CD14-positive monocyte (primary cell): ENCODE measurements at regions not wholly inside any gene's neighbourhood (a gene's known extent, or its start where the extent isn't known, plus 50 kb on each side); places are given as distances from the start of the nearest gene placed in this dataset.

Experiments used
- DNase-seq, 3 donors: peaks; one replicate each; pipeline ENCODE4 v3.0.0-alpha.2; 2011 to 2022
- H2AFZ ChIP-seq: 2 replicates; pipeline ENCODE4 v1.6.0; 2012; ENCODE audit warnings: mild to moderate bottlenecking, low read depth, low read length, inconsistent platforms; ENCODE audit not compliant: insufficient read depth, poor library complexity, severe bottlenecking
- H3K27ac ChIP-seq, 2 donors: 1 replicate in 1 of 2; 2 replicates in 1 of 2; pipeline ENCODE4 v1.5.1; 2012 to 2013; ENCODE audit warnings: low read length in 2 of 2, control low read depth in 1 of 2, inconsistent platforms in 1 of 2, low read depth in 1 of 2, mild to moderate bottlenecking in 1 of 2
- H3K27me3 ChIP-seq, 2 donors: one replicate each; pipeline versions ENCODE4 v1.6.0 to v1.6.1; 2011 to 2013; ENCODE audit warnings: low read length in 2 of 2; ENCODE audit not compliant: control insufficient read depth in 2 of 2, insufficient read depth in 2 of 2
- H3K36me3 ChIP-seq, 2 donors: replicated peaks in 1 of 2; 1 replicate in 1 of 2; 2 replicates in 1 of 2; pipeline versions ENCODE4 v1.5.1 to v1.6.1; 2012 to 2013; ENCODE audit warnings: low read length in 2 of 2, control low read depth in 1 of 2, inconsistent platforms in 1 of 2, mild to moderate bottlenecking in 1 of 2; ENCODE audit not compliant: insufficient read depth in 2 of 2, control insufficient read depth in 1 of 2
- H3K4me1 ChIP-seq, 2 donors: 1 replicate in 1 of 2; 2 replicates in 1 of 2; pipeline versions ENCODE4 v1.5.1 to v1.6.1; 2012 to 2013; ENCODE audit warnings: low read length in 2 of 2, control low read depth in 1 of 2, inconsistent platforms in 1 of 2, mild to moderate bottlenecking in 1 of 2, moderate library complexity in 1 of 2; ENCODE audit not compliant: insufficient read depth in 2 of 2, control insufficient read depth in 1 of 2
- H3K4me2 ChIP-seq: replicated peaks from 2 replicates; pipeline ENCODE3; 2012; ENCODE audit warnings: low read length, moderate library complexity, mild to moderate bottlenecking; ENCODE audit not compliant: poor library complexity, severe bottlenecking; ENCODE audit errors: extremely low read depth
- H3K4me3 ChIP-seq, 3 experiments: fragments of 200-600 bp in 1 of 3; sonication (generic) in 1 of 3; replicated peaks in 1 of 3; 1 replicate in 2 of 3; 2 replicates in 1 of 3; pipeline ENCODE4 v1.5.1; 2011 to 2013; ENCODE audit warnings: low read length in 3 of 3, mild to moderate bottlenecking in 3 of 3, control low read depth in 2 of 3, low read depth in 2 of 3, inconsistent platforms in 1 of 3, moderate library complexity in 1 of 3
- H3K79me2 ChIP-seq: 2 replicates; pipeline ENCODE4 v1.6.0; 2012; ENCODE audit warnings: mild to moderate bottlenecking, control low read depth, inconsistent platforms, low read length, moderate library complexity; ENCODE audit not compliant: insufficient read depth
- H3K9ac ChIP-seq: 2 replicates; pipeline ENCODE4 v1.6.0; 2017; ENCODE audit warnings: low read length, mild to moderate bottlenecking; ENCODE audit not compliant: insufficient read depth, poor library complexity, severe bottlenecking
- H3K9me3 ChIP-seq, 2 donors: replicated peaks in 1 of 2; 1 replicate in 1 of 2; 2 replicates in 1 of 2; pipeline versions ENCODE4 v1.5.1 to v1.6.1; 2012 to 2013; ENCODE audit warnings: low read length in 2 of 2, control low read depth in 1 of 2; ENCODE audit not compliant: control insufficient read depth in 1 of 2, insufficient read depth in 1 of 2
- H4K20me1 ChIP-seq: 2 replicates; pipeline ENCODE4 v1.6.0; 2012; ENCODE audit warnings: mild to moderate bottlenecking, low read length, control low read depth, moderate library complexity; ENCODE audit not compliant: insufficient read depth
- H3K27ac Mint-ChIP-seq, 7 donors: one replicate each; pipeline ENCODE4 v1.8.0; 2020; ENCODE audit warnings: mild to moderate bottlenecking in 7 of 7, mixed read lengths in 7 of 7, moderate library complexity in 6 of 7, inconsistent platforms in 2 of 7
- H3K27me3 Mint-ChIP-seq, 3 donors: one replicate each; pipeline ENCODE4 v1.8.0; 2021 to 2022; ENCODE audit warnings: low read depth in 3 of 3, mild to moderate bottlenecking in 3 of 3, mixed read lengths in 3 of 3, moderate library complexity in 3 of 3, inconsistent platforms in 1 of 3
- H3K36me3 Mint-ChIP-seq, 2 donors: one replicate each; pipeline ENCODE4 v1.8.0; 2020; ENCODE audit warnings: mixed read lengths in 2 of 2, inconsistent platforms in 1 of 2, mild to moderate bottlenecking in 1 of 2
- H3K4me1 Mint-ChIP-seq: one replicate; pipeline ENCODE4 v1.8.0; 2020; ENCODE audit warnings: mild to moderate bottlenecking, mixed read lengths
- H3K4me3 Mint-ChIP-seq, 2 donors: one replicate each; pipeline ENCODE4 v1.8.0; 2020; ENCODE audit warnings: mild to moderate bottlenecking in 2 of 2, mixed read lengths in 2 of 2, moderate library complexity in 1 of 2
- H3K9me3 Mint-ChIP-seq, 7 donors: one replicate each; pipeline ENCODE4 v1.8.0; 2020 to 2022; ENCODE audit warnings: mixed read lengths in 7 of 7, mild to moderate bottlenecking in 6 of 7, moderate library complexity in 6 of 7, inconsistent platforms in 2 of 7
- CTCF ChIP-seq: fragments of 200-600 bp; IDR thresholded peaks from one replicate; pipeline ENCODE4 v1.8.0; 2022; ENCODE audit warnings: antibody characterized with exemption, mild to moderate bottlenecking
- WGBS: methylation state at CpG from one replicate; pipeline ENCODE4 v1.1.5; 2013; ENCODE audit warnings: missing lambda C conversion rate; ENCODE audit not compliant: insufficient coverage; 5-methylcytosine and 5-hydroxymethylcytosine counted together
- intact Hi-C, 2 donors: fragments of 100-400 bp; cut with micrococcal nuclease; formaldehyde crosslinking; loops; one replicate each; pipeline versions ENCODE4 v1.15.0 to v1.15.1; 2023

GRCh38 chr18:10057401-10057893 is 143.6 kb downstream of the VAPA start:
- DNase-seq: peak; percentile 68 to 81 (median 77)
- no peaks in the 10 kb centered on the region for H4K20me1 ChIP-seq
- Mint-ChIP-seq H3K27me3 (peaks cover 0 to 2% (median 2%) of the 10 kb centered on the region in 3 donors), H3K27ac (peak overlapping the region; percentile 94 to 99 (median 98)), H3K36me3 (no peaks in the 10 kb centered on the region), H3K9me3 (no peaks in the 10 kb centered on the region), H3K4me3 (peak overlapping the region; percentile 16 to 81), H3K4me1 (peaks cover 69% of the 10 kb centered on the region)
- peak overlapping the region; percentile 55 for H3K4me2 ChIP-seq
- no peaks in the 10 kb centered on the region for H3K9me3 ChIP-seq
- WGBS: 11% methylated on average over 1 of the region's 3 CpGs
- peak overlapping the region in 1 of 3 experiments; percentile 47 for H3K4me3 ChIP-seq
- H2AFZ ChIP-seq: no peak overlapping the region
- no peaks in the 10 kb centered on the region for H3K36me3 ChIP-seq
- no peak for TF ChIP-seq CTCF
- H3K27ac ChIP-seq: peak overlapping the region; percentile 94 to 95
- no peaks in the 10 kb centered on the region for H3K27me3 ChIP-seq
- peak overlapping the region; percentile 62 for H3K9ac ChIP-seq
- no peaks in the 10 kb centered on the region for H3K79me2 ChIP-seq
- intact Hi-C loops: loop anchor here in 1 of 2 donors (10.0 kb wide), 1 partner anchor 53 kb away; no protein-coding TSS in a partner anchor
- peaks cover 69 to 70% of the 10 kb centered on the region in 2 donors for H3K4me1 ChIP-seq

GRCh38 chr18:10057894-10058791 is 144.3 kb downstream of the VAPA start:
- peaks cover 69% of the 10 kb centered on the region for H3K4me1 Mint-ChIP-seq
- H3K27me3 Mint-ChIP-seq: peaks cover 0 to 2% (median 2%) of the 10 kb centered on the region in 3 donors
- Histone ChIP-seq H3K9me3 (no peaks in the 10 kb centered on the region), H3K27me3 (no peaks in the 10 kb centered on the region), H3K9ac (peak overlapping the region; percentile 62), H3K27ac (peak overlapping the region; percentile 94 to 95), H3K4me3 (peak overlapping the region in 1 of 3 experiments; percentile 47), H3K79me2 (no peaks in the 10 kb centered on the region), H3K4me1 (peaks cover 69 to 70% of the 10 kb centered on the region in 2 donors), H4K20me1 (no peaks in the 10 kb centered on the region), H3K4me2 (peak overlapping the region; percentile 55), H3K36me3 (no peaks in the 10 kb centered on the region), H2AFZ (no peak overlapping the region)
- peak overlapping the region; percentile 94 to 99 (median 98) for H3K27ac Mint-ChIP-seq
- H3K4me3 Mint-ChIP-seq: peak overlapping the region; percentile 16 to 81
- peaks cover 0 to 2% (median 0%) of the 10 kb centered on the region in 7 donors for H3K9me3 Mint-ChIP-seq
- WGBS: no CpG with 5 or more reads among the region's 5 CpGs
- TF ChIP-seq CTCF: no peak
- no peaks in the 10 kb centered on the region for H3K36me3 Mint-ChIP-seq
- intact Hi-C loops: loop anchor here in 1 of 2 donors (10.0 kb wide), 1 partner anchor 53 kb away; no protein-coding TSS in a partner anchor
- DNase-seq: peak; percentile 69 to 85 (median 83)
